Common myeloid progenitor, CD34-positive (primary cell): ENCODE measurements at regions not wholly inside any gene's neighbourhood (a gene's known extent, or its start where the extent isn't known, plus 50 kb on each side); places are given as distances from the start of the nearest gene placed in this dataset.
A peak's percentile ranks its signal among the peaks of the same experiment; 100 is the strongest.

Experiments
- CTCF ChIA-PET: fragments of 350-600 bp; sonication (Branson Sonifier 250); formaldehyde crosslinking; loops from one replicate; lab custom pipeline; 2021; ENCODE audit warnings: antibody characterized with exemption; lab: Charles Lee
- POLR2A ChIA-PET: fragments of 350-600 bp; sonication (Branson Sonifier 250); formaldehyde crosslinking; loops from one replicate; lab custom pipeline; 2021; ENCODE audit warnings: antibody characterized with exemption; lab: Charles Lee
- DNase-seq, 3 donors: peaks; one replicate each; pipeline versions ENCODE4 v3.0.0 to v3.0.0-alpha.2; 2013
- H3K27ac ChIP-seq, 2 experiments: 1 replicate in 1 of 2; 2 replicates in 1 of 2; pipeline ENCODE4 v1.7.0; 2013; ENCODE audit warnings: inconsistent platforms in 2 of 2, low read length in 2 of 2, mild to moderate bottlenecking in 2 of 2, low read depth in 1 of 2, moderate library complexity in 1 of 2; ENCODE audit not compliant: severe bottlenecking in 2 of 2, insufficient read depth in 1 of 2, poor library complexity in 1 of 2
- H3K27me3 ChIP-seq, 5 experiments: replicated peaks in 2 of 5; 1 replicate in 3 of 5; 2 replicates in 2 of 5; pipeline versions ENCODE4 v1.6.1 to v1.7.0; 2013; ENCODE audit warnings: low read length in 4 of 5, mild to moderate bottlenecking in 2 of 5, moderate library complexity in 2 of 5, inconsistent platforms in 1 of 5; ENCODE audit not compliant: insufficient read depth in 5 of 5, control insufficient read depth in 4 of 5
- H3K36me3 ChIP-seq, 4 experiments: 1 replicate in 2 of 4; 2 replicates in 2 of 4; pipeline versions ENCODE4 v1.6.1 to v1.7.0; 2013; ENCODE audit warnings: low read length in 3 of 4, control low read depth in 1 of 4, mild to moderate bottlenecking in 1 of 4; ENCODE audit not compliant: control insufficient read depth in 4 of 4, insufficient read depth in 4 of 4
- H3K4me1 ChIP-seq, 4 experiments: 1 replicate in 3 of 4; 2 replicates in 1 of 4; pipeline versions ENCODE4 v1.6.1 to v1.7.1; 2013; ENCODE audit warnings: low read length in 3 of 4, mild to moderate bottlenecking in 3 of 4, control low read depth in 1 of 4, inconsistent platforms in 1 of 4, moderate library complexity in 1 of 4; ENCODE audit not compliant: control insufficient read depth in 4 of 4, insufficient read depth in 4 of 4; ENCODE audit errors: control extremely low read depth in 1 of 4
- H3K4me3 ChIP-seq, 7 experiments: 1 replicate in 4 of 7; 2 replicates in 3 of 7; pipeline versions ENCODE4 v1.5.1 to v1.7.0; 2013; ENCODE audit warnings: mild to moderate bottlenecking in 7 of 7, low read length in 6 of 7, moderate library complexity in 6 of 7, inconsistent platforms in 2 of 7, low read depth in 2 of 7, control low read depth in 1 of 7; ENCODE audit not compliant: insufficient read depth in 4 of 7, control insufficient read depth in 1 of 7; ENCODE audit errors: extremely low read depth in 1 of 7
- H3K9me3 ChIP-seq, 5 experiments: 1 replicate in 4 of 5; 2 replicates in 1 of 5; pipeline versions ENCODE4 v1.6.1 to v1.7.1; 2013; ENCODE audit warnings: low read length in 4 of 5, mild to moderate bottlenecking in 2 of 5, inconsistent platforms in 1 of 5, low read depth in 1 of 5, moderate library complexity in 1 of 5; ENCODE audit not compliant: control insufficient read depth in 4 of 5, insufficient read depth in 2 of 5; ENCODE audit errors: control extremely low read depth in 1 of 5
- WGBS: methylation state at CpG from one replicate; pipeline ENCODE4 v1.1.5; 2013; ENCODE audit not compliant: insufficient coverage; 5-methylcytosine and 5-hydroxymethylcytosine counted together

GRCh38 chr10:44008917-44009709 is 360.4 kb upstream of the ZNF32 start:
- CTCF ChIA-PET, result no interaction called here
- Histone ChIP-seq H3K4me3 (no peak overlapping the region), H3K36me3 (no peaks in the 10 kb centered on the region), H3K27ac (no peak overlapping the region), H3K4me1 (peaks cover 0 to 6% (median 2%) of the 10 kb centered on the region in 4 experiments), H3K27me3 (peaks cover 0 to 11% (median 0%) of the 10 kb centered on the region in 5 experiments), H3K9me3 (no peaks in the 10 kb centered on the region)
- POLR2A ChIA-PET, result no interaction called here
- DNase-seq, result no peak
- WGBS, result 87% methylated on average over 10 of the region's 11 CpGs

DNA sequence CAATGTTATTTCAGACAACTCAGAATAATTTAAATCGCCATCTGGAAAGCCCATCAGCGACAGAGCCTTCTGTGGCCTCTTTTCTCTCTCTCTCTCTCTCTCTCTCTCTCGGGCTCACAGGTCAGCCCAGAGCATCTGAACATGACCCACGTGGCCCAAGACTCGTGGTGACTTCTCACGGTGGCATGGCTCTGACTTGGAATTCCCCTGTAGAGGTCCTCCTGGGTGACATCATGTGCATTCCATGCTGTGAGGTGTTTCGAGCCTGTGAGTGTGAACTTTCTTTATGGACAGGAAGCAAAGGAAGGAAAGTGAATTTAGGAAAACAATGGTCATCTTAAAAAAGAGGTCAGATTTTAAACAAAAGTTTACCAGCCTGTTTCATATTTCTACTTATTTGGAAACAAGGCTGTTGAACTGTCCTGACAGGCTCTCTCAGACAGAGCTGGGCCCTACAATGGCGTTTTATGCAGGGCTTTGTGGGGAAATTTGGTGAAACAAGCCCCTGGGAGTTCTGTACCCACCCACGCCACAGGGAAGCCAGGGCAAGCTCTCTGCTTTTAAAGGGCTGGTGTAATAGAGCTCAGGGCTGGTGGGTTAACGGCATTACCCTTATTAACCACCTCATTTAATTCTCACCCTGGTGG is 359.7 kb upstream of the ZNF32 start:
- Histone ChIP-seq H3K9me3 (no peaks in the 10 kb centered on the region), H3K36me3 (no peaks in the 10 kb centered on the region), H3K4me1 (peaks cover 0 to 4% (median 2%) of the 10 kb centered on the region in 4 experiments), H3K27me3 (peaks cover 0 to 11% (median 0%) of the 10 kb centered on the region in 5 experiments), H3K4me3 (no peak overlapping the region), H3K27ac (no peak overlapping the region)
- no peak for DNase-seq
- POLR2A ChIA-PET, result no interaction called here
- WGBS, result 100% methylated on average over 2 of the region's 10 CpGs
- CTCF ChIA-PET, result no interaction called here

DNA sequence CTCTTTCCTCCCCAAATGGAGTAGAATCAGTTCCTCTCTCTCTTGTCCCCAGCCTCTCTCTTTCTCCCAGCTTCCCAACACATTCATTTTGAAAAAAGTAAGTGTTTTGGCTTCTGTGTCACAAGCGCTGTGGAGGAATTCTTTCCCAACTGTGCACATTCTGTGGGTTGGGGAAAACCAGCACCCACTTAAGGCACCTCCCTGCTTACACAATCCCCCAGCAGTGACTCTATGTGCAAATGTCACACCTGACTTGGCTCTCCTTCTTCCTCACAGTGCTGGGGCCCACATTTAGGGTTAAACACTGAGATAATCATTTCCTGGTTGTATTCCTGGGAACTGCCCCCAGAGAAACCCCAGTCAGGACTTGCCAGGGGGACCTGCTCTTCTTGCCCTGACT is 358.1 kb upstream of the ZNF32 start:
- no peaks in the 10 kb centered on the region for H3K36me3 ChIP-seq
- H3K4me1 ChIP-seq, result peaks cover 0 to 4% (median 2%) of the 10 kb centered on the region in 4 experiments
- H3K4me3 ChIP-seq, result no peak overlapping the region
- no peaks in the 10 kb centered on the region for H3K9me3 ChIP-seq
- no peak for DNase-seq
- ChIA-PET CTCF (no interaction called here), POLR2A (no interaction called here)
- 100% methylated on average over 1 of the region's 1 CpG for WGBS
- H3K27me3 ChIP-seq, result peaks cover 0 to 11% (median 0%) of the 10 kb centered on the region in 5 experiments
- H3K27ac ChIP-seq, result no peak overlapping the region

DNA sequence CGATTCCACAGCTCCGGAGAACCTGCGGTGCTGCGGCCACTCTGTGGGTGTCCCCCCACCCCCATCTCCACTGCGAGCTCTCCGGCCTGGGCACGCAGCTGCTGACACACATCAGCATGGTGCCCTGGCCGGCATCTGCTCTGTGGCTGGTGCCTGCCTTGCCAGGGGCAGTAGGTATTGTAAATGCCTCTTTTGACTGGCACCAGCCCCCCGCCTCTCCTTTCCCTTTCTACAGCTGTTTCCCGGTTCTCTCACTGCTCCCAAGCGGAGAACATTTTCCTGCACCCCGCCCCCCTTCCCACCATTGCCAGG is 357.1 kb upstream of the ZNF32 start:
- Histone ChIP-seq H3K9me3 (no peaks in the 10 kb centered on the region), H3K36me3 (no peaks in the 10 kb centered on the region), H3K27me3 (peaks cover 0 to 11% (median 0%) of the 10 kb centered on the region in 5 experiments), H3K4me3 (no peak overlapping the region), H3K27ac (no peak overlapping the region), H3K4me1 (peaks cover 0 to 4% (median under 1%) of the 10 kb centered on the region in 4 experiments)
- ChIA-PET CTCF (no interaction called here), POLR2A (no interaction called here)
- DNase-seq, result no peak
- 85% methylated on average over 9 of the region's 12 CpGs for WGBS

GRCh38 chr10:44004913-44005787 is 356.5 kb upstream of the ZNF32 start:
- peak in 1 of 3 donors; percentile 10 for DNase-seq
- 85% methylated on average over 40 of the region's 43 CpGs for WGBS
- no peaks in the 10 kb centered on the region for H3K9me3 ChIP-seq
- H3K27me3 ChIP-seq, result peaks cover 0 to 11% (median 1%) of the 10 kb centered on the region in 5 experiments
- POLR2A ChIA-PET, result no interaction called here
- no peak overlapping the region for H3K4me3 ChIP-seq
- CTCF ChIA-PET, result no interaction called here
- H3K4me1 ChIP-seq, result peaks cover 0 to 4% (median 0%) of the 10 kb centered on the region in 4 experiments
- no peak overlapping the region for H3K27ac ChIP-seq
- no peaks in the 10 kb centered on the region for H3K36me3 ChIP-seq

DNA sequence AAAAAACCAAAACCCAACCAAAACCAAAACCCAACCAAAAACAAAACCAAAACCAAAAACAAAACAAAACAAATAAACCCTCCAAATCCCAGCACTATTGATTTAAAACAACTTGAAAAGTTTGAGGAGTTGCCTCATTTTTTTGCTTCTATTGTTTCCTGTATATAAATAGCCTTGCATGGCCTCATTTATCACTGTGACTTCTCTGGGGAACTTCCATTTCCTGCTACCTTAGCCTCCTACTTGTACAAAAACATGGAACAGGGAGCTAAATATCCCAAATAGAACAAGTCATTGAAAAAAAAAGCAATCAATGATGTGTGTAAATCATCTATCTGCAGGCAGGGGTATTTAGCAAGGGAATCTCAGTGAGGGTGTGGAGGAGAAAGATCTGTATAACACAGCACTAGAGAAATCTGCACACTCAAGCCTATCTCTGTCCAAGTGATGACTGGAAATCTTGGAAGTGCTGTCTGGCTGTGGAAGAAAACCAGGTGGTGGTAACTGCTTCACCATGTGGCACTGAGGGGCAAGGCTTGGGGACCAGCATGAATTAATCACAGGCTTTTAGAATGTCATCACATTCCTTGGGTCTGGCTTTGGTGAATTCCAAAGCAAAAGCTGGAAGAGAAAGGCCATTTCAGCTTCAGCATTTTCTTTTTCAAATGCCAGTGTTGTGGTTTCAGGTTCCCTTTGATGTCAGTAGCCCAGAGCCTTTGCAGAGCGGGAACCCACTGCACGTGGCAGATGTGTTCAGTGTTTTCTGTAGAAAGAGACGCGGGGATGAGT is 349.5 kb upstream of the ZNF32 start:
- no peaks in the 10 kb centered on the region for H3K36me3 ChIP-seq
- H3K27ac ChIP-seq, result no peak overlapping the region
- no peak overlapping the region for H3K4me3 ChIP-seq
- ChIA-PET CTCF (no interaction called here), POLR2A (no interaction called here)
- H3K9me3 ChIP-seq, result peaks cover 0 to 3% (median 0%) of the 10 kb centered on the region in 5 experiments
- peaks cover 0 to 5% (median 0%) of the 10 kb centered on the region in 4 experiments for H3K4me1 ChIP-seq
- DNase-seq, result no peak
- WGBS, result 100% methylated on average over 3 of the region's 4 CpGs
- peaks cover 0 to 2% (median 0%) of the 10 kb centered on the region in 5 experiments for H3K27me3 ChIP-seq
